CD14-positive monocyte (primary cell): ENCODE measurements at regions not wholly inside any gene's neighbourhood (a gene's known extent, or its start where the extent isn't known, plus 50 kb on each side); places are given as distances from the start of the nearest gene placed in this dataset.

ENCODE experiments used
- DNase-seq, 3 donors: peaks; one replicate each; pipeline ENCODE4 v3.0.0-alpha.2; 2011 to 2022
- H2AFZ ChIP-seq: 2 replicates; pipeline ENCODE4 v1.6.0; 2012; ENCODE audit warnings: mild to moderate bottlenecking, low read depth, low read length, inconsistent platforms; ENCODE audit not compliant: insufficient read depth, poor library complexity, severe bottlenecking
- H3K27ac ChIP-seq, 2 donors: 1 replicate in 1 of 2; 2 replicates in 1 of 2; pipeline ENCODE4 v1.5.1; 2012 to 2013; ENCODE audit warnings: low read length in 2 of 2, control low read depth in 1 of 2, inconsistent platforms in 1 of 2, low read depth in 1 of 2, mild to moderate bottlenecking in 1 of 2
- H3K27me3 ChIP-seq, 2 donors: one replicate each; pipeline versions ENCODE4 v1.6.0 to v1.6.1; 2011 to 2013; ENCODE audit warnings: low read length in 2 of 2; ENCODE audit not compliant: control insufficient read depth in 2 of 2, insufficient read depth in 2 of 2
- H3K36me3 ChIP-seq, 2 donors: replicated peaks in 1 of 2; 1 replicate in 1 of 2; 2 replicates in 1 of 2; pipeline versions ENCODE4 v1.5.1 to v1.6.1; 2012 to 2013; ENCODE audit warnings: low read length in 2 of 2, control low read depth in 1 of 2, inconsistent platforms in 1 of 2, mild to moderate bottlenecking in 1 of 2; ENCODE audit not compliant: insufficient read depth in 2 of 2, control insufficient read depth in 1 of 2
- H3K4me1 ChIP-seq, 2 donors: 1 replicate in 1 of 2; 2 replicates in 1 of 2; pipeline versions ENCODE4 v1.5.1 to v1.6.1; 2012 to 2013; ENCODE audit warnings: low read length in 2 of 2, control low read depth in 1 of 2, inconsistent platforms in 1 of 2, mild to moderate bottlenecking in 1 of 2, moderate library complexity in 1 of 2; ENCODE audit not compliant: insufficient read depth in 2 of 2, control insufficient read depth in 1 of 2
- H3K4me2 ChIP-seq: replicated peaks from 2 replicates; pipeline ENCODE3; 2012; ENCODE audit warnings: low read length, moderate library complexity, mild to moderate bottlenecking; ENCODE audit not compliant: poor library complexity, severe bottlenecking; ENCODE audit errors: extremely low read depth
- H3K4me3 ChIP-seq, 3 experiments: fragments of 200-600 bp in 1 of 3; sonication (generic) in 1 of 3; replicated peaks in 1 of 3; 1 replicate in 2 of 3; 2 replicates in 1 of 3; pipeline ENCODE4 v1.5.1; 2011 to 2013; ENCODE audit warnings: low read length in 3 of 3, mild to moderate bottlenecking in 3 of 3, control low read depth in 2 of 3, low read depth in 2 of 3, inconsistent platforms in 1 of 3, moderate library complexity in 1 of 3
- H3K79me2 ChIP-seq: 2 replicates; pipeline ENCODE4 v1.6.0; 2012; ENCODE audit warnings: mild to moderate bottlenecking, control low read depth, inconsistent platforms, low read length, moderate library complexity; ENCODE audit not compliant: insufficient read depth
- H3K9ac ChIP-seq: 2 replicates; pipeline ENCODE4 v1.6.0; 2017; ENCODE audit warnings: low read length, mild to moderate bottlenecking; ENCODE audit not compliant: insufficient read depth, poor library complexity, severe bottlenecking
- H3K9me3 ChIP-seq, 2 donors: replicated peaks in 1 of 2; 1 replicate in 1 of 2; 2 replicates in 1 of 2; pipeline versions ENCODE4 v1.5.1 to v1.6.1; 2012 to 2013; ENCODE audit warnings: low read length in 2 of 2, control low read depth in 1 of 2; ENCODE audit not compliant: control insufficient read depth in 1 of 2, insufficient read depth in 1 of 2
- H4K20me1 ChIP-seq: 2 replicates; pipeline ENCODE4 v1.6.0; 2012; ENCODE audit warnings: mild to moderate bottlenecking, low read length, control low read depth, moderate library complexity; ENCODE audit not compliant: insufficient read depth
- H3K27ac Mint-ChIP-seq, 7 donors: one replicate each; pipeline ENCODE4 v1.8.0; 2020; ENCODE audit warnings: mild to moderate bottlenecking in 7 of 7, mixed read lengths in 7 of 7, moderate library complexity in 6 of 7, inconsistent platforms in 2 of 7
- H3K27me3 Mint-ChIP-seq, 3 donors: one replicate each; pipeline ENCODE4 v1.8.0; 2021 to 2022; ENCODE audit warnings: low read depth in 3 of 3, mild to moderate bottlenecking in 3 of 3, mixed read lengths in 3 of 3, moderate library complexity in 3 of 3, inconsistent platforms in 1 of 3
- H3K36me3 Mint-ChIP-seq, 2 donors: one replicate each; pipeline ENCODE4 v1.8.0; 2020; ENCODE audit warnings: mixed read lengths in 2 of 2, inconsistent platforms in 1 of 2, mild to moderate bottlenecking in 1 of 2
- H3K4me1 Mint-ChIP-seq: one replicate; pipeline ENCODE4 v1.8.0; 2020; ENCODE audit warnings: mild to moderate bottlenecking, mixed read lengths
- H3K4me3 Mint-ChIP-seq, 2 donors: one replicate each; pipeline ENCODE4 v1.8.0; 2020; ENCODE audit warnings: mild to moderate bottlenecking in 2 of 2, mixed read lengths in 2 of 2, moderate library complexity in 1 of 2
- H3K9me3 Mint-ChIP-seq, 7 donors: one replicate each; pipeline ENCODE4 v1.8.0; 2020 to 2022; ENCODE audit warnings: mixed read lengths in 7 of 7, mild to moderate bottlenecking in 6 of 7, moderate library complexity in 6 of 7, inconsistent platforms in 2 of 7
- WGBS: methylation state at CpG from one replicate; pipeline ENCODE4 v1.1.5; 2013; ENCODE audit warnings: missing lambda C conversion rate; ENCODE audit not compliant: insufficient coverage; 5-methylcytosine and 5-hydroxymethylcytosine counted together
- intact Hi-C, 2 donors: fragments of 100-400 bp; cut with micrococcal nuclease; formaldehyde crosslinking; loops; one replicate each; pipeline versions ENCODE4 v1.15.0 to v1.15.1; 2023
- TF ChIP-seq, protein P1 (sequence below): fragments of 200-600 bp; IDR thresholded peaks from one replicate; pipeline ENCODE4 v1.8.0; 2022; ENCODE audit warnings: antibody characterized with exemption, mild to moderate bottlenecking

DNA sequence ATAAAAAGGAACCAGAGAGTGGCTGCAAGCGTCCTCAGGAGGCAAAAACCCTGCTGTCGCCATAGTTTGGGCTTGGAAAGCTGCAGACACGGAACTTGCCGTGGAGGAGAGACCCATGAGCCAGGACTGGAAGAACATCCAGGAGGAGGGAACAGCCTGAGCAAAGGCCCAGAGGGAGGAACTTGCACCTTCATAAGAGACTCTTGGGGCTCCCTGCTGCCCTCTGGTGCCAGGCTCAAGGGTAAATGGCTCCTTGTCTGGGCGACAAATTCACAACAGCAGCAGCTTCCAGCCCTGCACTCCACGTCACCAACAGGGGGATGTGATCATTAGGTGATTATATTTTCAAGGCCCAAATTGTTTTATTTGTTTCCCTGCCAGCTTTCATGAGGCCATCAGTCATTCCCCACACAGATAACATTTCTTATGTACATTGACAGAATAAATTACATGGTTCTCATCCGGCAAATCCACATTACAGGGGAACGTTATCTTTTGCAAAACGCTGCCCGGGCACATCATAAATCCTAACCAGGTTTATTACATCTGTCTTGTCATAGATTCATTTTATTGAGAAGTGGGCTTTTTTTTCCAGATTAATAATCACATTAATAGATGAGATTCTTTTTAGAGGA is 143.0 kb upstream of the GRIK3 start:
- Histone ChIP-seq H3K9me3 (no peaks in the 10 kb centered on the region), H3K4me1 (no peaks in the 10 kb centered on the region), H3K27ac (no peak overlapping the region), H3K9ac (no peak overlapping the region), H3K36me3 (no peaks in the 10 kb centered on the region), H3K27me3 (peaks cover 0 to 2% of the 10 kb centered on the region in 2 donors), H3K4me3 (no peak overlapping the region), H3K4me2 (no peak overlapping the region), H3K79me2 (no peaks in the 10 kb centered on the region), H2AFZ (no peak overlapping the region), H4K20me1 (no peaks in the 10 kb centered on the region)
- intact Hi-C loops, result no loop called here
- TF ChIP-seq, protein P1, sequence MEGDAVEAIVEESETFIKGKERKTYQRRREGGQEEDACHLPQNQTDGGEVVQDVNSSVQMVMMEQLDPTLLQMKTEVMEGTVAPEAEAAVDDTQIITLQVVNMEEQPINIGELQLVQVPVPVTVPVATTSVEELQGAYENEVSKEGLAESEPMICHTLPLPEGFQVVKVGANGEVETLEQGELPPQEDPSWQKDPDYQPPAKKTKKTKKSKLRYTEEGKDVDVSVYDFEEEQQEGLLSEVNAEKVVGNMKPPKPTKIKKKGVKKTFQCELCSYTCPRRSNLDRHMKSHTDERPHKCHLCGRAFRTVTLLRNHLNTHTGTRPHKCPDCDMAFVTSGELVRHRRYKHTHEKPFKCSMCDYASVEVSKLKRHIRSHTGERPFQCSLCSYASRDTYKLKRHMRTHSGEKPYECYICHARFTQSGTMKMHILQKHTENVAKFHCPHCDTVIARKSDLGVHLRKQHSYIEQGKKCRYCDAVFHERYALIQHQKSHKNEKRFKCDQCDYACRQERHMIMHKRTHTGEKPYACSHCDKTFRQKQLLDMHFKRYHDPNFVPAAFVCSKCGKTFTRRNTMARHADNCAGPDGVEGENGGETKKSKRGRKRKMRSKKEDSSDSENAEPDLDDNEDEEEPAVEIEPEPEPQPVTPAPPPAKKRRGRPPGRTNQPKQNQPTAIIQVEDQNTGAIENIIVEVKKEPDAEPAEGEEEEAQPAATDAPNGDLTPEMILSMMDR, result no peak
- no peaks in the 10 kb centered on the region for H3K4me1 Mint-ChIP-seq
- peaks cover 2 to 15% (median 8%) of the 10 kb centered on the region in 3 donors for H3K27me3 Mint-ChIP-seq
- peaks cover 0 to 2% (median 0%) of the 10 kb centered on the region in 7 donors for H3K9me3 Mint-ChIP-seq
- DNase-seq, result no peak
- H3K36me3 Mint-ChIP-seq, result no peaks in the 10 kb centered on the region
- no peak overlapping the region for H3K27ac Mint-ChIP-seq
- H3K4me3 Mint-ChIP-seq, result no peak overlapping the region
- WGBS, result 83% methylated on average over 4 of the region's 10 CpGs

DNA sequence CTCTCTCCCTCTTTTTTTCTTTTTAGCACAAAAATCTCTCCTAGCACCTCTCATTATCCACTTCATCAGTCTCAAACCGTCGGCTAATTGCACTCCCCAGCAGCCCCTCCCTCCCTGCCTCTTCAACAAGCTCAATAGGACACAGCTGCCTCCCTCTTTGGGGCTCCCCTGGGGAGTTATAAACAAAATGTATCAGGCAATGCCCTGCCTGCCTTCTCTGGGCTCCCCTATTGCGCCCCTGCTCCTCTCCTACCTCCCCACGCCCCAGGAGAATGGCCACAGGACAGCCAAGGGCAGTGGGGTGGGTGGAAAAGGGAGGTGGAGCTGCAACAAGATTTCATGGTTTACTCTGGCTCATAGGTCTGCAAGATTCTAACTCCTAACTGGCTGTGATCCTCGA is 147.1 kb upstream of the GRIK3 start:
- H3K4me2 ChIP-seq, result no peak overlapping the region
- H3K4me1 ChIP-seq, result no peaks in the 10 kb centered on the region
- Mint-ChIP-seq H3K36me3 (no peaks in the 10 kb centered on the region), H3K9me3 (peaks cover 0 to 4% (median 2%) of the 10 kb centered on the region in 7 donors), H3K4me1 (no peaks in the 10 kb centered on the region), H3K4me3 (no peak overlapping the region), H3K27me3 (peaks cover 0 to 12% (median 7%) of the 10 kb centered on the region in 3 donors), H3K27ac (no peak overlapping the region)
- intact Hi-C loops, result no loop called here
- TF ChIP-seq, protein P1, result no peak
- no peak overlapping the region for H2AFZ ChIP-seq
- H3K27me3 ChIP-seq, result peaks cover 0 to 2% of the 10 kb centered on the region in 2 donors
- H3K4me3 ChIP-seq, result no peak overlapping the region
- H3K36me3 ChIP-seq, result no peaks in the 10 kb centered on the region
- H3K9me3 ChIP-seq, result no peaks in the 10 kb centered on the region
- H4K20me1 ChIP-seq, result no peaks in the 10 kb centered on the region
- WGBS, result no CpG with 5 or more reads among the region's 5 CpGs
- H3K27ac ChIP-seq, result no peak overlapping the region
- no peak for DNase-seq
- H3K79me2 ChIP-seq, result no peaks in the 10 kb centered on the region
- no peak overlapping the region for H3K9ac ChIP-seq
